Skeletal muscle satellite cell (primary cell): ENCODE measurements at regions not wholly inside any gene's neighbourhood (a gene's known extent, or its start where the extent isn't known, plus 50 kb on each side); places are given as distances from the start of the nearest gene placed in this dataset.

Experiments
- H3K27me3 ChIP-seq: 2 replicates; pipeline ENCODE4 v1.7.0; 2013; ENCODE audit warnings: low read length; ENCODE audit not compliant: control insufficient read depth, insufficient read depth
- H3K36me3 ChIP-seq: 2 replicates; pipeline ENCODE4 v1.7.0; 2013; ENCODE audit warnings: mild to moderate bottlenecking, control low read depth, low read length; ENCODE audit not compliant: insufficient read depth
- H3K4me1 ChIP-seq: 2 replicates; pipeline ENCODE4 v1.7.0; 2013; ENCODE audit warnings: low read length; ENCODE audit not compliant: control insufficient read depth, insufficient read depth
- H3K4me2 ChIP-seq: 2 replicates; pipeline ENCODE4 v1.7.0; 2013; ENCODE audit warnings: mild to moderate bottlenecking, low read length
- H3K4me3 ChIP-seq: 2 replicates; pipeline ENCODE4 v1.7.0; 2013; ENCODE audit warnings: low read length
- H3K9ac ChIP-seq: 2 replicates; pipeline ENCODE4 v1.7.0; 2013; ENCODE audit warnings: mild to moderate bottlenecking, low read depth, low read length, moderate library complexity
- H3K9me3 ChIP-seq: replicated peaks from 2 replicates; pipeline ENCODE4 v1.7.0; 2013; ENCODE audit warnings: mild to moderate bottlenecking, control low read depth, low read length

GRCh38 chr13:89136678-89137077 is 1465.5 kb downstream of the SLITRK5 start:
- H3K4me3 ChIP-seq, result no peak overlapping the region
- H3K9me3 ChIP-seq, result no peaks in the 10 kb centered on the region
- no peak overlapping the region for H3K9ac ChIP-seq
- no peak overlapping the region for H3K4me2 ChIP-seq
- H3K4me1 ChIP-seq, result peaks cover 3% of the 10 kb centered on the region
- H3K36me3 ChIP-seq, result no peaks in the 10 kb centered on the region
- H3K27me3 ChIP-seq, result no peaks in the 10 kb centered on the region

- Histone ChIP-seq H3K9ac (no peak overlapping the region), H3K4me2 (no peak overlapping the region), H3K4me3 (no peak overlapping the region), H3K4me1 (no peaks in the 10 kb centered on the region), H3K36me3 (no peaks in the 10 kb centered on the region), H3K27me3 (no peaks in the 10 kb centered on the region), H3K9me3 (no peaks in the 10 kb centered on the region)
These were observed 1479.2 kb downstream of the SLITRK5 start for GRCh38 chr13:89150362-89150761.

- no peaks in the 10 kb centered on the region for H3K36me3 ChIP-seq
These were observed 1482.8 kb downstream of the SLITRK5 start for GRCh38 chr13:89153941-89154340.

GRCh38 chr13:89163096-89163495 is 1491.9 kb downstream of the SLITRK5 start:
- no peak overlapping the region for H3K9ac ChIP-seq
- H3K36me3 ChIP-seq, result no peaks in the 10 kb centered on the region
- H3K27me3 ChIP-seq, result no peaks in the 10 kb centered on the region
- no peak overlapping the region for H3K4me2 ChIP-seq
- no peaks in the 10 kb centered on the region for H3K4me1 ChIP-seq
- H3K9me3 ChIP-seq, result no peaks in the 10 kb centered on the region
- no peak overlapping the region for H3K4me3 ChIP-seq

More at GRCh38 chr13:89153941-89154340, 1482.8 kb downstream of the SLITRK5 start:
- Histone ChIP-seq H3K4me2 (no peak overlapping the region), H3K9me3 (no peaks in the 10 kb centered on the region), H3K27me3 (no peaks in the 10 kb centered on the region), H3K9ac (no peak overlapping the region), H3K4me3 (no peak overlapping the region), H3K4me1 (no peaks in the 10 kb centered on the region)

- H3K4me3 ChIP-seq, result no peak overlapping the region
- no peaks in the 10 kb centered on the region for H3K36me3 ChIP-seq
- no peaks in the 10 kb centered on the region for H3K4me1 ChIP-seq
- no peak overlapping the region for H3K9ac ChIP-seq
- no peaks in the 10 kb centered on the region for H3K9me3 ChIP-seq
- H3K27me3 ChIP-seq, result no peaks in the 10 kb centered on the region
- no peak overlapping the region for H3K4me2 ChIP-seq
These were observed 1494.5 kb downstream of the SLITRK5 start for GRCh38 chr13:89165685-89166084.

GRCh38 chr13:89169951-89170350 is 1498.8 kb downstream of the SLITRK5 start:
- H3K36me3 ChIP-seq, result no peaks in the 10 kb centered on the region
- no peaks in the 10 kb centered on the region for H3K9me3 ChIP-seq
- no peaks in the 10 kb centered on the region for H3K4me1 ChIP-seq
- H3K9ac ChIP-seq, result no peak overlapping the region
- no peak overlapping the region for H3K4me2 ChIP-seq
- no peaks in the 10 kb centered on the region for H3K27me3 ChIP-seq
- no peak overlapping the region for H3K4me3 ChIP-seq

- no peaks in the 10 kb centered on the region for H3K36me3 ChIP-seq
These were observed 1509.9 kb downstream of the SLITRK5 start for GRCh38 chr13:89181041-89181440.

GRCh38 chr13:89199138-89199537 is 1528.0 kb downstream of the SLITRK5 start:
- no peaks in the 10 kb centered on the region for H3K27me3 ChIP-seq
- H3K4me3 ChIP-seq, result no peak overlapping the region
- H3K9ac ChIP-seq, result no peak overlapping the region
- no peaks in the 10 kb centered on the region for H3K9me3 ChIP-seq
- peaks cover 4% of the 10 kb centered on the region for H3K4me1 ChIP-seq
- H3K36me3 ChIP-seq, result no peaks in the 10 kb centered on the region
- H3K4me2 ChIP-seq, result no peak overlapping the region

More at GRCh38 chr13:89181041-89181440, 1509.9 kb downstream of the SLITRK5 start:
- H3K9ac ChIP-seq, result no peak overlapping the region
- no peaks in the 10 kb centered on the region for H3K4me1 ChIP-seq
- no peaks in the 10 kb centered on the region for H3K9me3 ChIP-seq
- H3K27me3 ChIP-seq, result no peaks in the 10 kb centered on the region
- H3K4me3 ChIP-seq, result no peak overlapping the region
- H3K4me2 ChIP-seq, result no peak overlapping the region

GRCh38 chr13:89204435-89204834 is 1533.3 kb downstream of the SLITRK5 start:
- Histone ChIP-seq H3K4me1 (no peaks in the 10 kb centered on the region), H3K27me3 (no peaks in the 10 kb centered on the region), H3K4me3 (no peak overlapping the region), H3K9ac (no peak overlapping the region), H3K9me3 (no peaks in the 10 kb centered on the region), H3K36me3 (no peaks in the 10 kb centered on the region), H3K4me2 (no peak overlapping the region)

- no peaks in the 10 kb centered on the region for H3K9me3 ChIP-seq
- H3K4me2 ChIP-seq, result no peak overlapping the region
- no peak overlapping the region for H3K9ac ChIP-seq
- H3K4me3 ChIP-seq, result no peak overlapping the region
- H3K27me3 ChIP-seq, result no peaks in the 10 kb centered on the region
- H3K36me3 ChIP-seq, result no peaks in the 10 kb centered on the region
- H3K4me1 ChIP-seq, result no peaks in the 10 kb centered on the region
These were observed 1534.8 kb downstream of the SLITRK5 start for GRCh38 chr13:89205856-89206520.

- Histone ChIP-seq H3K4me2 (no peak overlapping the region), H3K4me3 (no peak overlapping the region), H3K27me3 (no peaks in the 10 kb centered on the region), H3K36me3 (no peaks in the 10 kb centered on the region), H3K4me1 (no peaks in the 10 kb centered on the region), H3K9me3 (no peaks in the 10 kb centered on the region), H3K9ac (no peak overlapping the region)
These were observed 1541.0 kb downstream of the SLITRK5 start for GRCh38 chr13:89212186-89212585.

GRCh38 chr13:89214185-89214584 is 1543.0 kb downstream of the SLITRK5 start:
- Histone ChIP-seq H3K9ac (no peak overlapping the region), H3K4me2 (no peak overlapping the region), H3K27me3 (no peaks in the 10 kb centered on the region), H3K4me1 (no peaks in the 10 kb centered on the region), H3K36me3 (no peaks in the 10 kb centered on the region), H3K9me3 (no peaks in the 10 kb centered on the region), H3K4me3 (no peak overlapping the region)
